GM12873 (cell line): ENCODE measurements at regions not wholly inside any gene's neighbourhood (a gene's known extent, or its start where the extent isn't known, plus 50 kb on each side); places are given as distances from the start of the nearest gene placed in this dataset.

Source experiments
- CTCF ChIP-seq: IDR thresholded peaks from 2 replicates; pipeline ENCODE4 v1.5.1; 2012; ENCODE audit warnings: low read depth, mild to moderate bottlenecking, moderate library complexity, low read length, control low read depth; ENCODE audit not compliant: insufficient read depth; ENCODE audit errors: missing control alignments

GRCh38 chr15:29437888-29438702 is 168.5 kb upstream of the NSMCE3 start:
- TF ChIP-seq CTCF, result no peak

GRCh38 chr15:29435811-29436210 is 166.2 kb upstream of the NSMCE3 start:
- no peak for TF ChIP-seq CTCF

- no peak for TF ChIP-seq CTCF
Observed at GRCh38 chr15:29434280-29434679, 164.7 kb upstream of the NSMCE3 start.

- no peak for TF ChIP-seq CTCF
Observed at GRCh38 chr15:29433507-29434248, 164.1 kb upstream of the NSMCE3 start.

- TF ChIP-seq CTCF, result no peak
Observed at GRCh38 chr15:29433050-29433318, 163.4 kb upstream of the NSMCE3 start.

GRCh38 chr15:29432191-29433049 is 162.8 kb upstream of the NSMCE3 start:
- no peak for TF ChIP-seq CTCF

GRCh38 chr15:29430831-29431230 is 161.2 kb upstream of the NSMCE3 start:
- no peak for TF ChIP-seq CTCF
